Parathyroid adenoma (tissue), 2 donors: ENCODE measurements at regions not wholly inside any gene's neighbourhood (a gene's known extent, or its start where the extent isn't known, plus 50 kb on each side); places are given as distances from the start of the nearest gene placed in this dataset.

ENCODE experiments used
- H2AFZ ChIP-seq: fragments of 300-600 bp; sonication (generic); one replicate; pipeline ENCODE4 v1.7.0; 2017; ENCODE audit warnings: antibody characterized with exemption, mild to moderate bottlenecking
- H3K27ac ChIP-seq: fragments of 300-600 bp; sonication (generic); one replicate; pipeline ENCODE4 v1.7.0; 2017
- H3K27me3 ChIP-seq: fragments of 300-600 bp; sonication (generic); one replicate; pipeline ENCODE4 v1.7.0; 2017; ENCODE audit warnings: low read length; ENCODE audit not compliant: control insufficient read depth, insufficient read depth
- H3K36me3 ChIP-seq: fragments of 300-600 bp; sonication (generic); one replicate; pipeline ENCODE4 v1.7.0; 2017; ENCODE audit warnings: low read length; ENCODE audit not compliant: control insufficient read depth, insufficient read depth
- H3K4me1 ChIP-seq: fragments of 300-600 bp; sonication (generic); one replicate; pipeline ENCODE4 v1.7.0; 2017; ENCODE audit warnings: control low read depth
- H3K4me2 ChIP-seq: fragments of 300-600 bp; sonication (generic); one replicate; pipeline ENCODE4 v1.7.0; 2017; ENCODE audit warnings: low read length
- H3K4me3 ChIP-seq: fragments of 300-600 bp; sonication (generic); one replicate; pipeline ENCODE4 v1.7.0; 2017; ENCODE audit warnings: low read depth, low read length
- H3K79me2 ChIP-seq: fragments of 300-600 bp; sonication (generic); one replicate; pipeline ENCODE4 v1.7.0; 2017; ENCODE audit warnings: control low read depth
- H3K9ac ChIP-seq: fragments of 300-600 bp; sonication (generic); one replicate; pipeline ENCODE4 v1.7.0; 2017; ENCODE audit warnings: mild to moderate bottlenecking
- H3K9me3 ChIP-seq: fragments of 300-600 bp; sonication (generic); one replicate; pipeline ENCODE4 v1.7.0; 2017; ENCODE audit warnings: low read length; ENCODE audit not compliant: control insufficient read depth
- TF ChIP-seq, protein P1 (sequence below): fragments of 300-600 bp; sonication (generic); IDR thresholded peaks from one replicate; pipeline ENCODE4 v1.7.0; 2017; ENCODE audit warnings: antibody characterized with exemption, mild to moderate bottlenecking
- donor health status: primary hyperparathyroidism.

DNA sequence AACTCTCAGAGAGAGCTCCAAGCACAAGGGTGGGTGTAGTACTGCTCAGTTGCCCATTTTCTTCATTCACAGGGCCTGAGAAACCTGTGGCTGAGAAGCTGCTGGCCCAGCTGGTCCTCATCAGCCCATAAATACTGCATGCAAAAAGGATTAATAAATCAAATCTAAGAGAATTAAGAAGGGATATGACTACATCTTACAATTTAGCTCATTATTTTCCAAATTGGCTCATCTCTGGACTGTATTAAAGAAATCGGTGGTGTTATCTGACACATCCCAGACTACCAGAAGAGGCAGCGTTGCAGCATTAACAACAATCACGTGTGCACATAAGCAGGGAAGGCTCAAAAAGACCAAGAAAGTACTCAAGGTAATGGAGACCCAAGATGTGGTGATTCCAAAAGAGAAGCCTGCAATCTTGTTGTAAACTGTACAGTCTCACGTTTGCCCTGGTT is 90.7 kb downstream of the CD24 start:
- TF ChIP-seq, protein P1, sequence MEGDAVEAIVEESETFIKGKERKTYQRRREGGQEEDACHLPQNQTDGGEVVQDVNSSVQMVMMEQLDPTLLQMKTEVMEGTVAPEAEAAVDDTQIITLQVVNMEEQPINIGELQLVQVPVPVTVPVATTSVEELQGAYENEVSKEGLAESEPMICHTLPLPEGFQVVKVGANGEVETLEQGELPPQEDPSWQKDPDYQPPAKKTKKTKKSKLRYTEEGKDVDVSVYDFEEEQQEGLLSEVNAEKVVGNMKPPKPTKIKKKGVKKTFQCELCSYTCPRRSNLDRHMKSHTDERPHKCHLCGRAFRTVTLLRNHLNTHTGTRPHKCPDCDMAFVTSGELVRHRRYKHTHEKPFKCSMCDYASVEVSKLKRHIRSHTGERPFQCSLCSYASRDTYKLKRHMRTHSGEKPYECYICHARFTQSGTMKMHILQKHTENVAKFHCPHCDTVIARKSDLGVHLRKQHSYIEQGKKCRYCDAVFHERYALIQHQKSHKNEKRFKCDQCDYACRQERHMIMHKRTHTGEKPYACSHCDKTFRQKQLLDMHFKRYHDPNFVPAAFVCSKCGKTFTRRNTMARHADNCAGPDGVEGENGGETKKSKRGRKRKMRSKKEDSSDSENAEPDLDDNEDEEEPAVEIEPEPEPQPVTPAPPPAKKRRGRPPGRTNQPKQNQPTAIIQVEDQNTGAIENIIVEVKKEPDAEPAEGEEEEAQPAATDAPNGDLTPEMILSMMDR, result no peak
- Histone ChIP-seq H3K36me3 (no peaks in the 10 kb centered on the region), H3K27ac (no peak overlapping the region), H3K9ac (no peak overlapping the region), H3K4me3 (no peak overlapping the region), H3K4me1 (peaks cover 5% of the 10 kb centered on the region), H3K79me2 (no peaks in the 10 kb centered on the region), H3K9me3 (no peaks in the 10 kb centered on the region), H3K27me3 (no peaks in the 10 kb centered on the region), H3K4me2 (no peak overlapping the region), H2AFZ (no peak overlapping the region)

DNA sequence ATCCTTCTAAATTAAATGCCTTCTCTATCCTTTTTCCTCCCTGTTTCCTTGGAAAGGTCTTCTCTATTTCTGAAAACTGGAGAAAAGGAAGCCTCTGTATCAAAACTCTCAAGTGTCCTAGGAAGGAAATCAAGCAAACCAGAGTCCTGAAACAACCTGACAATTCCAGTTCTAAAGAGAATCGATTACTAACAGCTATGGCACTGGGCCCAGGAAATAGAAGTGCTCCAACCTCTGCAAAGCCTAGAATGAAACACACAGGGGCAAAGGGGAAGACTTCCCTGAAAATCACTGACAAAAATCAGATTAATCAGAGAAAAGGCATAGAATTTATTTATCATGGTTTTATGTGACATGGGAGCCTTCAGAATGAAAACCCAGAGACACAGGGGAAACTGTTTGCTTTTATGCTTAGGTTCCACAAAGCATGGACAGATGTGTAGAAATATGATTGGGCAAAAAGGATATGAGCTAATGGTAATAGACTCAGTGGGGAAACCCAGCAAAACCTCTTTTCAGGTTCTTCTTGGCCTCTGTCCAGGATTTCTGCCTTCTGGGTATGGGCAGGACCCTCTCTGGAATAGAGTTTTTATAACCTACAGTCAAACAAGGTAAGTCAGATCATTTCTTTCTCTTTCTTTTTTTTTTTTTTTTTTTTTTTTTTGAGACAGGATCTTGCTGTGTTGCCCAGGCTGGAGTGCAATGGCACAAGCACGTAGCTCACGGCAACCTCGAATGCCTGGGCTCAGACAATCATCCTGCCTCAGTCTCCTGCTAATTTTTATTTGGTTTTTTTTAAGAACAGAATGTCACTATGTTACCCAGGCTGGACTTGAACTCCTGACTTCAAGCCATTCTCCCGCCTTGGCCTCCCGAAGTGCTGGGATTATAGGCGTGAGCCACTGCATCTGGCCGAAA is 91.7 kb downstream of the CD24 start:
- H3K9me3 ChIP-seq, result no peaks in the 10 kb centered on the region
- no peak overlapping the region for H3K4me3 ChIP-seq
- H3K4me1 ChIP-seq, result no peaks in the 10 kb centered on the region
- H3K27ac ChIP-seq, result no peak overlapping the region
- no peaks in the 10 kb centered on the region for H3K36me3 ChIP-seq
- no peaks in the 10 kb centered on the region for H3K79me2 ChIP-seq
- H3K4me2 ChIP-seq, result no peak overlapping the region
- TF ChIP-seq, protein P1, result no peak
- no peak overlapping the region for H3K9ac ChIP-seq
- H3K27me3 ChIP-seq, result no peaks in the 10 kb centered on the region
- H2AFZ ChIP-seq, result no peak overlapping the region

DNA sequence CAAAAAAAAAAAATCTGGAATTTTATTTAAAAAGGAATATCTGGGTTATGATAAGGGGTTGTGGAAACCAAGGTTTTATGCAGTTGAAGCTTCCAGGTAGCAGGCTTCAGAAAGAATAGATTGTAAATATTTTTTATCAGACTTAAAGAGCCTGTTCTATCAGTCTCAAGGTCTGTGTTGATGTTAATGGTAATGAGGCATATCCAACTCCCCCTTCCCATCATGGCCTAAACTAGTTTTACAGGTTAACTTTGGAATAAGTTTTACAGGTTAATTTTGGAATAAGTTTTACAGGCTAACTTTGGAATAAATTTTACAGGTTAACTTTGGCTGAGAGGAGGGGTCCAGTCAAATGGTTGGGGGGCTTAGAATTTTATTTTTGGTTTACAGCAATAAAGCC is 92.4 kb downstream of the CD24 start:
- Histone ChIP-seq H3K4me1 (no peaks in the 10 kb centered on the region), H3K79me2 (no peaks in the 10 kb centered on the region), H3K9me3 (no peaks in the 10 kb centered on the region), H2AFZ (no peak overlapping the region), H3K36me3 (no peaks in the 10 kb centered on the region), H3K27ac (no peak overlapping the region), H3K27me3 (no peaks in the 10 kb centered on the region), H3K9ac (no peak overlapping the region), H3K4me3 (no peak overlapping the region), H3K4me2 (no peak overlapping the region)
- TF ChIP-seq, protein P1, result no peak

DNA sequence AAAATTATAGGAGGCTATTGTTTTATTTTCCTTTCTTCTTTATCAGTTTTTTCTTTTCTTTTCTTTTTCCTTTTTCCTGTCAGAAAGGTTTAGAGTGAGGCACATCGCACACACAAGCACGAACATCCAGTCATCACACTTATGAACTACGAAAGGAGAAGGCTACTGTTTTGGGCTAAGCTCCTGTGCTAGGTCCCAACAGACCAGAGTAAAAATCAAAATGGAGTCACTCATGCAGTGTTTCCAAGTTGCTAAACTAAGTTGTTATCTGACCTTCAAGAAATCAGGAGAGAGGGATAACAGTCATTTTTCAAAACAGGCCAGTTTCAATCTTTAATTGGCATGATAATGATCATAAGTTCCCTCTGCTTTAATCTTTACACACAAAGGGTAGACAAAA is 93.6 kb downstream of the CD24 start:
- TF ChIP-seq, protein P1, result no peak
- H3K9ac ChIP-seq, result no peak overlapping the region
- no peaks in the 10 kb centered on the region for H3K27me3 ChIP-seq
- H3K79me2 ChIP-seq, result no peaks in the 10 kb centered on the region
- no peak overlapping the region for H2AFZ ChIP-seq
- H3K27ac ChIP-seq, result no peak overlapping the region
- no peaks in the 10 kb centered on the region for H3K4me1 ChIP-seq
- H3K4me2 ChIP-seq, result no peak overlapping the region
- no peaks in the 10 kb centered on the region for H3K9me3 ChIP-seq
- H3K36me3 ChIP-seq, result no peaks in the 10 kb centered on the region
- no peak overlapping the region for H3K4me3 ChIP-seq
